ENCODE measurements at regions not wholly inside any gene's neighbourhood (a gene's known extent, or its start where the extent isn't known, plus 50 kb on each side); places are given as distances from the start of the nearest gene placed in this dataset.

DNA sequence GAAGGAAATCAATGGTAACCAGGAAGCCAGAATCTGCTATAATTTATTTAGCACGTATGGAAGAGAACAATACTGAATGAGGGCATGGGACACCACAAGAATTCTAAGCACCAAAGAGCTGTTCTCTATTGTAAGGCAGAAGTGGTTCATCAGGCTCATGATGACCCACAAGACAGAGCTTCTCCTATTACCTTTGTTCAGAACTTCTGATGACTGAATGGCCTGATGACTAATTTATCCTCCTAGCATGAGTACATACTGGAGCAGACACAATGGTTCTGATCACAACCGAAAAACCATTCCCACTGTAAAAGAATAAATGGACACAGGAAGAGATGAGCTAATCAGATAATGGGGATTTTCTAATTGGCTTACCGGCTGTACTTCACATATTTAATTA lies 329.8 kb upstream of the PDE4D start:
- in situ Hi-C loops (cut with MboI; ENCODE audit: low sequenced_read_pairs) (no loop called here), dilution Hi-C loops (cut with HindIII; ENCODE audit: low sequenced_read_pairs, unreplicated experiment) (no loop called here), intact Hi-C loops (cut with micrococcal nuclease) (no loop called here)
- Histone ChIP-seq H2BK20ac (ENCODE audit: low read depth, low read length) (no peak overlapping the region), H2AK9ac (replicated peaks; ENCODE audit: low read depth, low read length, poor library complexity) (no peak overlapping the region), H2BK5ac (ENCODE audit: low read depth, low read length, poor library complexity, severe bottlenecking) (no peak overlapping the region), H3K14ac (replicated peaks; ENCODE audit: low read depth, low read length) (no peak overlapping the region), H3K4ac (ENCODE audit: low read depth, low read length) (no peak overlapping the region), H3K4me1 (ENCODE audit: control insufficient read depth, insufficient read depth, low read length) (no peaks in the 10 kb centered on the region), H2BK15ac (ENCODE audit: low read depth, low read length) (no peak overlapping the region), H3K56ac (ENCODE audit: extremely low read depth, insufficient read depth, low read length) (no peak overlapping the region), H4K91ac (ENCODE audit: insufficient read depth, low read depth, low read length) (no peak overlapping the region), H3K27me3 (ENCODE audit: control insufficient read depth, insufficient read depth, low read length) (no peaks in the 10 kb centered on the region), H3K9ac (ENCODE audit: low read depth, low read length) (no peak overlapping the region), H4K5ac (ENCODE audit: low read depth, low read length) (no peak overlapping the region), H3K4me2 (ENCODE audit: low read depth, low read length) (no peak overlapping the region), H2AK5ac (ENCODE audit: low read depth, low read length) (no peak overlapping the region), H3K4me3 (ENCODE audit: insufficient read depth, low read depth, low read length) (no peak overlapping the region), H3K36me3 (ENCODE audit: control insufficient read depth, insufficient read depth, low read length) (no peaks in the 10 kb centered on the region), H2BK120ac (ENCODE audit: low read depth, low read length) (no peak overlapping the region), H2AFZ (replicated peaks; ENCODE audit: low read length, poor library complexity) (no peak overlapping the region), H3K18ac (ENCODE audit: low read depth, low read length) (no peak overlapping the region), H3K79me1 (ENCODE audit: low read depth in 1 of 2, low read length in 2 of 2) (no peaks in the 10 kb centered on the region), H3K9me1 (ENCODE audit: insufficient read depth, low read length) (no peaks in the 10 kb centered on the region), H4K8ac (ENCODE audit: low read depth in 2 of 2, low read length in 2 of 2) (no peak overlapping the region), H4K20me1 (ENCODE audit: insufficient read depth, low read length) (no peaks in the 10 kb centered on the region), H3K9me3 (ENCODE audit: control insufficient read depth, insufficient read depth, low read length) (no peaks in the 10 kb centered on the region), H3K23ac (ENCODE audit: low read depth, low read length) (no peak overlapping the region), H3K27ac (ENCODE audit: insufficient read depth, low read length) (no peak overlapping the region)
- TF ChIP-seq MAFK (IDR thresholded peaks at IDR 0.05; ENCODE audit: low read depth, low read length) (no peak), CEBPB (IDR thresholded peaks at IDR 0.05; ENCODE audit: low read depth, low read length) (no peak), FOS (IDR thresholded peaks at IDR 0.05; ENCODE audit: low read depth, low read length) (no peak), CTCF (conservative IDR thresholded peaks at IDR 0.05; ENCODE audit: low read depth, low read length) (no peak), SMC3 (IDR thresholded peaks at IDR 0.05; ENCODE audit: low read depth, low read length) (no peak), POLR2A (IDR thresholded peaks at IDR 0.05; ENCODE audit: low read depth, low read length) (no peak), MAZ (IDR thresholded peaks at IDR 0.05; ENCODE audit: borderline replicate concordance, low read depth, low read length) (no peak), RAD21 (IDR thresholded peaks at IDR 0.05; ENCODE audit: low read length) (no peak), CHD1 (IDR thresholded peaks at IDR 0.05; ENCODE audit: low read depth, low read length) (no peak), BHLHE40 (IDR thresholded peaks at IDR 0.05; ENCODE audit: low read depth, low read length) (no peak), MXI1 (IDR thresholded peaks at IDR 0.05; ENCODE audit: borderline replicate concordance, low read depth, low read length) (no peak), RFX5 (IDR thresholded peaks at IDR 0.05; ENCODE audit: low read depth, low read length) (no peak), RCOR1 (IDR thresholded peaks at IDR 0.05; ENCODE audit: insufficient replicate concordance, low read length) (no peak)
- TF ChIP-seq, protein P1, sequence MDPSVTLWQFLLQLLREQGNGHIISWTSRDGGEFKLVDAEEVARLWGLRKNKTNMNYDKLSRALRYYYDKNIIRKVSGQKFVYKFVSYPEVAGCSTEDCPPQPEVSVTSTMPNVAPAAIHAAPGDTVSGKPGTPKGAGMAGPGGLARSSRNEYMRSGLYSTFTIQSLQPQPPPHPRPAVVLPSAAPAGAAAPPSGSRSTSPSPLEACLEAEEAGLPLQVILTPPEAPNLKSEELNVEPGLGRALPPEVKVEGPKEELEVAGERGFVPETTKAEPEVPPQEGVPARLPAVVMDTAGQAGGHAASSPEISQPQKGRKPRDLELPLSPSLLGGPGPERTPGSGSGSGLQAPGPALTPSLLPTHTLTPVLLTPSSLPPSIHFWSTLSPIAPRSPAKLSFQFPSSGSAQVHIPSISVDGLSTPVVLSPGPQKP (IDR thresholded peaks at IDR 0.05; ENCODE audit: borderline replicate concordance, low read depth, low read length), result no peak
- ATAC-seq (ENCODE audit: low read depth) (no peak), DNase-seq (no peak)
- WGBS, 2 experiments (ENCODE audit: extremely low coverage in 2 of 2, insufficient read length in 1 of 2), result no CpG with 5 or more reads among the region's 3 CpGs
- BruUV-seq (replicated peaks), result no TSS peak
- POLR2A ChIA-PET (ENCODE audit: unreplicated experiment), result no interaction called here
- CTCF ChIA-PET, result no interaction called here
